VCaP (cell line): ENCODE measurements at regions not wholly inside any gene's neighbourhood (a gene's known extent, or its start where the extent isn't known, plus 50 kb on each side); places are given as distances from the start of the nearest gene placed in this dataset.

Experiments used
- H3K27ac ChIP-seq: fragments of 450-650 bp; 2 replicates; pipeline ENCODE4 v1.5.1; 2017
- CTCF ChIP-seq: fragments of 450-650 bp; conservative IDR thresholded peaks from 2 replicates; pipeline ENCODE4 v1.5.1; 2017; ENCODE audit warnings: mild to moderate bottlenecking, moderate library complexity

GRCh38 chr4:26268246-26268645, 52.6 kb upstream of the RBPJ start:
- TF ChIP-seq CTCF = no peak
- H3K27ac ChIP-seq = no peak overlapping the region

DNA sequence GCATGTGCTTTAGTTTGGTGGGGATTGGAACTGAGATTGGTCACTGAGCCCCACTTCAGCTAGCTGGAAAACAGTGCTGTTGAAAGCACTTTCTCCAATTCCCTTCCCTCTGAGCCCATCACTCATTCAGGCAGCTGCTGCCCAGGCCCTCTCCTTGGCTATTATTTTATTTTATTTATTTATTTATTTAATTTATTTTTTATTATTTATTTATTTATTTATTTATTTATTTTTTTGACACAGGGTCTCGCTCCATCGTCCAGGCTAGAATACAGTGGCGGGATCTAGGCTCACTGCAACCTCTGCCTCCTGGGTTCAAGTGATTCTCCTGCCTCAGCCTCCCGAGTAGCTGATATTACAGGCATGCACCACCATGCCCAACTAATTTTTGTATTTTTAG, 51.8 kb upstream of the RBPJ start:
- no peak overlapping the region for H3K27ac ChIP-seq
- no peak for TF ChIP-seq CTCF
